GM23248 (cell line): ENCODE measurements at regions not wholly inside any gene's neighbourhood (a gene's known extent, or its start where the extent isn't known, plus 50 kb on each side); places are given as distances from the start of the nearest gene placed in this dataset.

Experiments
- DNase-seq: peaks from one replicate; pipeline ENCODE4 v3.0.0-alpha.2; 2015
- H2AFZ ChIP-seq: fragments of 200-600 bp; sonication (generic); 2 replicates; pipeline ENCODE4 v1.6.1; 2016; ENCODE audit warnings: antibody characterized with exemption
- H3F3A ChIP-seq: fragments of 200-600 bp; sonication (generic); 2 replicates; pipeline ENCODE4 v1.6.1; 2016; ENCODE audit warnings: mild to moderate bottlenecking, antibody characterized with exemption, mixed run types; ENCODE audit not compliant: insufficient read depth
- H3K27ac ChIP-seq: fragments of 200-600 bp; sonication (generic); 2 replicates; pipeline ENCODE4 v1.5.1; 2016; ENCODE audit warnings: mild to moderate bottlenecking
- H3K27me3 ChIP-seq: fragments of 200-600 bp; sonication (generic); replicated peaks from 2 replicates; pipeline ENCODE4 v1.6.1; 2016; ENCODE audit warnings: mild to moderate bottlenecking; ENCODE audit not compliant: insufficient read depth
- H3K36me3 ChIP-seq: fragments of 200-600 bp; sonication (generic); 2 replicates; pipeline ENCODE4 v1.6.1; 2016; ENCODE audit warnings: low read depth, mild to moderate bottlenecking
- H3K4me1 ChIP-seq: fragments of 200-600 bp; sonication (generic); 2 replicates; pipeline ENCODE4 v1.6.1; 2016; ENCODE audit warnings: mild to moderate bottlenecking; ENCODE audit not compliant: insufficient read depth
- H3K4me2 ChIP-seq: fragments of 200-600 bp; sonication (generic); one replicate; pipeline ENCODE4 v1.6.1; 2016; ENCODE audit warnings: mild to moderate bottlenecking; ENCODE audit not compliant: unreplicated experiment
- H3K4me3 ChIP-seq: fragments of 200-600 bp; sonication (generic); 2 replicates; pipeline ENCODE4 v1.5.1; 2016; ENCODE audit warnings: mild to moderate bottlenecking
- H3K79me2 ChIP-seq: fragments of 200-600 bp; sonication (generic); 2 replicates; pipeline ENCODE4 v1.6.1; 2016; ENCODE audit warnings: mild to moderate bottlenecking; ENCODE audit not compliant: insufficient read depth
- H3K9ac ChIP-seq: fragments of 200-600 bp; sonication (generic); 2 replicates; pipeline ENCODE4 v1.6.1; 2016; ENCODE audit warnings: mild to moderate bottlenecking
- H3K9me2 ChIP-seq: fragments of 200-600 bp; sonication (generic); 2 replicates; pipeline ENCODE4 v1.6.1; 2016; ENCODE audit warnings: mixed run types, mild to moderate bottlenecking, moderate library complexity; ENCODE audit not compliant: insufficient read depth
- H3K9me3 ChIP-seq: fragments of 200-600 bp; sonication (generic); one replicate; pipeline ENCODE4 v1.6.1; 2017; ENCODE audit warnings: low read depth
- H4K20me1 ChIP-seq: fragments of 200-600 bp; sonication (generic); 2 replicates; pipeline ENCODE4 v1.6.0; 2016; ENCODE audit not compliant: insufficient read depth
- EZH2 ChIP-seq: fragments of 200-600 bp; sonication (generic); IDR thresholded peaks from 2 replicates; pipeline ENCODE4 v1.6.1; 2018; ENCODE audit warnings: antibody characterized with exemption, mild to moderate bottlenecking; ENCODE audit not compliant: insufficient read depth, poor library complexity, severe bottlenecking
- EZH2phosphoT487 ChIP-seq: fragments of 200-600 bp; sonication (generic); IDR thresholded peaks from 2 replicates; pipeline ENCODE4 v1.6.1; 2018; ENCODE audit warnings: antibody characterized with exemption, moderate library complexity, mild to moderate bottlenecking, low read depth; ENCODE audit not compliant: insufficient read depth
- WGBS, 2 experiments: methylation state at CpG; one replicate each; pipeline ENCODE4 v1.1.6; 2015 to 2017; ENCODE audit warnings: low lambda C conversion rate in 2 of 2, low coverage in 1 of 2; ENCODE audit errors: missing lambda C conversion rate in 2 of 2; 5-methylcytosine and 5-hydroxymethylcytosine counted together
- in situ Hi-C: fragments of 300-500 bp; cut with MboI; formaldehyde crosslinking; loops from 2 replicates; pipeline ENCODE4 v1.15.0; 2020

DNA sequence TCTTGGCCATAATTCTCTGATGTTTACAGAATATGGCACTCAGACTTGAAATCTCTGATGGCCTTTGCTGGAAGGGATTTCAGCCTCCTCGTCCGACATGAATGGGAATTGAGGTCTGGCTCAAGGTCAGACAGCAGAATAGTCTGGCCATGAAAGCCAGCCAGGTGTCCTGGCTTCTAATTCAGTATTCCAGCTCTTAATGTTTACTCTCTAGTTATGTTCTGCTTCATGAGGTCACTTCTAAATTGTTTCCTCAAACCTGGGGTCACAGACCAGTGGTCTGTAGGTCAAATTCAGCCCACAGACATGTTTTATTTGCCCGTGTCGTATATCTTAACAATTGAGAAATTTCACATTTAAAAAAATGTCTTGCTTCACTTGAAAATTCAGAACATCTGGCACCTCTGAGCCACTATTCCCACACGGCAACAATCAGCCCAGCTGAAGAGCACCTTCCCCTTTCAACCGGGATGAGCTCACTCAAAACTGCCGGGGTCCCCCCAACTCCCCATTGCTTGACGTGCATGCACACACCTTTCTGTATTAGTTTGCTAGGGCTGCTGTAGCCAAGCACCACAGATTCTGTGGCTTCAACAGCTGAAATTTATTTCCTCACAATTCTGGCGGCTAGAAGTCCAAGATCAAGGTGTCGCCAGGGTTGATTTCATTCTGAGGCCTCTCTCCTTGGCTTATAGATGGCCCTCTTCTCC, 243.5 kb downstream of the ENC1 start:
- no peaks in the 10 kb centered on the region for H3K27me3 ChIP-seq
- H3K79me2 ChIP-seq: no peaks in the 10 kb centered on the region
- no peak overlapping the region for H3K4me2 ChIP-seq
- no peak overlapping the region for H3K9ac ChIP-seq
- no peaks in the 10 kb centered on the region for H3K9me3 ChIP-seq
- no peak for TF ChIP-seq EZH2phosphoT487
- no peak for TF ChIP-seq EZH2
- H3K9me2 ChIP-seq: no peaks in the 10 kb centered on the region
- DNase-seq: no peak
- no peaks in the 10 kb centered on the region for H3K36me3 ChIP-seq
- no peaks in the 10 kb centered on the region for H3K4me1 ChIP-seq
- no peak overlapping the region for H3K27ac ChIP-seq
- in situ Hi-C loops: no loop called here
- WGBS, 2 experiments: 80 to 82% methylated on average over 10 of the region's 10 CpGs
- H3K4me3 ChIP-seq: no peak overlapping the region
- no peak overlapping the region for H2AFZ ChIP-seq
- no peaks in the 10 kb centered on the region for H4K20me1 ChIP-seq
- no peaks in the 10 kb centered on the region for H3F3A ChIP-seq

DNA sequence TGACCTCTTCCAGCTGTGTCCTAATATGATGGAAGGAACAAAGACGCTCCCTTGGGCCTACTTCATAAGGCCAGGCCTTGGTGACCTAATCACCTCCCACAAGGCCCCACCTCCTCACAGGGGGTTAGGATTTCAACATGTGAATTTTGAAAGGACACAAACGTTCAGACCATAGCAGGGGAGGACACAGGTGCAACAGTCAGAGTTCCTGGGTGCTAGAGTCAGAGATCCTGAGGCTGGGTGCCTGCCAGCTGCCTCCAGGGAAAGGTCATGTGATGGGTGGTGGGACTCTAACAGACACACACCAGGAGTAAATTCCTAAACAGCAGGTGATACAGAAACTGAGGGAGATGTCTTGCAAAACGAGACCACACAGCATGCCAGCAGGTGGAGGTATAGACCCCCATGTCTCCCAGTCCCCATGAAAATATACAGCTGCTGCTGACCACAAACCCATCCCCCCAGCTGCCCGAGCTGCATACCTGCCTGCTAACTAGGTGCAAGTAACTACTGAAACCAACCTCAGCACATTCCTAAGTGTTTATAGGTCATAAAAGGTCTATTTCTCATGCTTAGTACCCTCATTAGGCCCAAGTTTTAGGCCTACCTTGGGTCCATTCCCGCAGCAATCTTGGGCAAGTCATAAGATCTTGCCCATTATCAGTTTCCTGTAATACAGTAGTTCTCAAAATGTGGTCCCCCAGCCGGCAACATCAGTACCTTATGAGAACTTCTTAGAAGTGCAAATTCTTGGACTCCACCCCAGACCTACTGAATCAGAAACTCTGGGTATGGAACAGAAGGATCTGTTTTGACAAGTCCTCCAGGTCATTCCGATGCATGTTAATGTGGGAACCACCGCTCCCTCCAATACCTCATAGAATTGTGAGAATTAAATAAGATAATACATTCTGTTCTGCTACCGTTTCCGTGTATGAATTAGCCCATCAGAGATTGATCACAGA, 245.3 kb downstream of the ENC1 start:
- Histone ChIP-seq H4K20me1 (no peaks in the 10 kb centered on the region), H2AFZ (no peak overlapping the region), H3K27ac (no peak overlapping the region), H3K27me3 (no peaks in the 10 kb centered on the region), H3K9me3 (no peaks in the 10 kb centered on the region), H3K9ac (no peak overlapping the region), H3K36me3 (no peaks in the 10 kb centered on the region), H3K4me3 (no peak overlapping the region), H3K4me1 (no peaks in the 10 kb centered on the region), H3K9me2 (no peaks in the 10 kb centered on the region), H3K4me2 (no peak overlapping the region), H3F3A (no peaks in the 10 kb centered on the region), H3K79me2 (no peaks in the 10 kb centered on the region)
- TF ChIP-seq EZH2phosphoT487 (no peak), EZH2 (no peak)
- DNase-seq: no peak
- in situ Hi-C loops: no loop called here
- 86% methylated on average over 10 of the region's 10 CpGs for WGBS, 2 experiments

DNA sequence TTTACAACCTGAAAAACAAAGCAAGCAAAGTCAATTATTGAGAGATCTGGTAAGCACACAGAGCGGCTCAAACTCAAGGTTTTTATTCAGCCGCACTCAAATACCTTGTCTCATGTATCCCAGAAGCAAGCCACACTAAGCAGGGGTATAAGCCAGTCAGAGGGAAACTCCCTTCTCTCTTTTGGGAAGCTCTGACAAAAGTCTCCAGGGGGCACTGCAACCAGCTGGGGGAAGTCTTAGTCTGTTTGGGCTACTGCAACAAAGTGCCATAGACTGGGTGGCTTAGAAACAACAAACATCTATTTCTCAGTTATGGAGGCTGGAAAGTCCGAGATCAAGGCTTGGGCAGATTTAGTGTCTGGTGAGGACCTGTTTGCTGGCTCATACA, 246.0 kb downstream of the ENC1 start:
- H3K4me1 ChIP-seq: no peaks in the 10 kb centered on the region
- no peaks in the 10 kb centered on the region for H3K27me3 ChIP-seq
- no peak for DNase-seq
- H3K36me3 ChIP-seq: no peaks in the 10 kb centered on the region
- no peak overlapping the region for H2AFZ ChIP-seq
- H3K9me3 ChIP-seq: no peaks in the 10 kb centered on the region
- H3K4me3 ChIP-seq: no peak overlapping the region
- no peaks in the 10 kb centered on the region for H4K20me1 ChIP-seq
- no peaks in the 10 kb centered on the region for H3F3A ChIP-seq
- in situ Hi-C loops: no loop called here
- no peak overlapping the region for H3K9ac ChIP-seq
- no peaks in the 10 kb centered on the region for H3K79me2 ChIP-seq
- 98 to 100% methylated on average over 3 of the region's 3 CpGs for WGBS, 2 experiments
- H3K27ac ChIP-seq: no peak overlapping the region
- H3K4me2 ChIP-seq: no peak overlapping the region
- no peak for TF ChIP-seq EZH2phosphoT487
- TF ChIP-seq EZH2: no peak
- H3K9me2 ChIP-seq: no peaks in the 10 kb centered on the region

DNA sequence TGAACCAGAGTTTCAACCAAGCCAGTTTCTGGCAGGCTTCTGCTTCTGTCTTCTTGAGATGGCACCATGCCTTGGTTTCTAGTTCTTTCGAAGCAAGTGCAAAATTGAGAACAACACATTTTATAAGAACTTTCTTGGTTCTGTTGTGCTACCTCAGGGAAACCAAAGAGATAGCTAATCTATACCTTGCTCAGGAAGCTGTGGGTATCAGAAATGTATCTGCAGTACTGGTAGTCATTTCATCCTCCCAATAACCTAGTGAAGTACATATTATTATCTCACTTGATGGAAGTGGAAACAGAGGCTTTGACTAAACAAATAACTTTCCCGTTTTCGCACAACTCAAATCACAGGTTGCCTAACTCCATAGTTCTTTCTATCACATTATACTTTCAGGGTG, 246.6 kb downstream of the ENC1 start:
- TF ChIP-seq EZH2 (no peak), EZH2phosphoT487 (no peak)
- DNase-seq: no peak
- no peaks in the 10 kb centered on the region for H4K20me1 ChIP-seq
- H2AFZ ChIP-seq: no peak overlapping the region
- no peaks in the 10 kb centered on the region for H3K36me3 ChIP-seq
- 80 to 81% methylated on average over 3 of the region's 3 CpGs for WGBS, 2 experiments
- no peak overlapping the region for H3K4me2 ChIP-seq
- H3F3A ChIP-seq: no peaks in the 10 kb centered on the region
- H3K4me1 ChIP-seq: no peaks in the 10 kb centered on the region
- in situ Hi-C loops: no loop called here
- no peak overlapping the region for H3K9ac ChIP-seq
- H3K27ac ChIP-seq: no peak overlapping the region
- H3K4me3 ChIP-seq: no peak overlapping the region
- no peaks in the 10 kb centered on the region for H3K79me2 ChIP-seq
- no peaks in the 10 kb centered on the region for H3K9me3 ChIP-seq
- no peaks in the 10 kb centered on the region for H3K9me2 ChIP-seq
- H3K27me3 ChIP-seq: no peaks in the 10 kb centered on the region
